ENCODE measurements at regions not wholly inside any gene's neighbourhood (a gene's known extent, or its start where the extent isn't known, plus 50 kb on each side); places are given as distances from the start of the nearest gene placed in this dataset.

DNA sequence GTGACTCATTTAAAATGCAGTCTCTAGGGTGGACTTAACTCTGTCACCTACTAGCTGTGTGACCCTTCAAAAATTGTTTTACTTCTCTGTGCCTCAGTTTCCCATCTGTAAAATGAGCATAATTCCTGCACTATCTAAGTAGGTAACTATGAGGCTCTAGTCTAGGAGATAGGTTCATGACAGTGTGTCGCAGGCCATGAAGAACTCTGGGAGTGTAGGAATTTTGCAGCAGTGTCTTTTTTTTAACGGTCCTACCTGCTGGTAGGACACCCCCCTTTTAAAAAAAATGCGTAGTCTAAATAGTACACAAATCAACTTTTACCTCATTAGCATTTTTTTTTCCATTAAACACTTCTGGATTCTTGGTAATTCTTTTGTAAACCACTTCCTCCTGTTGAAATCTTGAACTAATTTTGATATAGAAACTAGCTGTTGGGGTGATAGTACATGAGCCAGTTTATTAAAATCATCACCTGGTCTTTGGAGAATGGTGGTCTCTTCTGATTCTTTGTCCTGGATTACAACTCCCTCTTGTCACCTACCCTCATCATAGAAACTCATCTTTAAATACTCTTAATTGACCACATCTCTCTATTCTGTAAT, 86.0 kb upstream of the SLC38A2 start:
- Histone ChIP-seq H3K27ac (ENCODE audit: low read depth in 2 of 2, low read length in 2 of 2) (no peak overlapping the region), H3K36me3 (ENCODE audit: control insufficient read depth in 2 of 2, insufficient read depth in 2 of 2, low read length in 2 of 2) (no peaks in the 10 kb centered on the region), H3K9me3 (ENCODE audit: control insufficient read depth in 2 of 2, low read length in 2 of 2) (no peaks in the 10 kb centered on the region), H3K4me3 (ENCODE audit: low read length in 2 of 2) (no peak overlapping the region), H3K4me1 (ENCODE audit: control insufficient read depth in 2 of 2, insufficient read depth in 2 of 2, low read length in 2 of 2) (peaks cover 4 to 6% of the 10 kb centered on the region in 2 donors), H3K9ac (ENCODE audit: low read depth in 1 of 2, low read length in 2 of 2) (no peak overlapping the region), H3K27me3 (ENCODE audit: control insufficient read depth in 2 of 2, insufficient read depth in 2 of 2, low read length in 2 of 2) (no peaks in the 10 kb centered on the region)

GRCh38 chr12:46457958-46458357, 85.4 kb upstream of the SLC38A2 start:
- H3K36me3 ChIP-seq (ENCODE audit: control insufficient read depth in 2 of 2, insufficient read depth in 2 of 2, low read length in 2 of 2) = no peaks in the 10 kb centered on the region
- H3K9ac ChIP-seq (ENCODE audit: low read depth in 1 of 2, low read length in 2 of 2) = no peak overlapping the region
- H3K4me1 ChIP-seq (ENCODE audit: control insufficient read depth in 2 of 2, insufficient read depth in 2 of 2, low read length in 2 of 2) = peaks cover 4 to 6% of the 10 kb centered on the region in 2 donors
- H3K27me3 ChIP-seq (ENCODE audit: control insufficient read depth in 2 of 2, insufficient read depth in 2 of 2, low read length in 2 of 2) = no peaks in the 10 kb centered on the region
- H3K9me3 ChIP-seq (ENCODE audit: control insufficient read depth in 2 of 2, low read length in 2 of 2) = no peaks in the 10 kb centered on the region
- H3K27ac ChIP-seq (ENCODE audit: low read depth in 2 of 2, low read length in 2 of 2) = no peak overlapping the region
- no peak overlapping the region for H3K4me3 ChIP-seq (ENCODE audit: low read length in 2 of 2)

DNA sequence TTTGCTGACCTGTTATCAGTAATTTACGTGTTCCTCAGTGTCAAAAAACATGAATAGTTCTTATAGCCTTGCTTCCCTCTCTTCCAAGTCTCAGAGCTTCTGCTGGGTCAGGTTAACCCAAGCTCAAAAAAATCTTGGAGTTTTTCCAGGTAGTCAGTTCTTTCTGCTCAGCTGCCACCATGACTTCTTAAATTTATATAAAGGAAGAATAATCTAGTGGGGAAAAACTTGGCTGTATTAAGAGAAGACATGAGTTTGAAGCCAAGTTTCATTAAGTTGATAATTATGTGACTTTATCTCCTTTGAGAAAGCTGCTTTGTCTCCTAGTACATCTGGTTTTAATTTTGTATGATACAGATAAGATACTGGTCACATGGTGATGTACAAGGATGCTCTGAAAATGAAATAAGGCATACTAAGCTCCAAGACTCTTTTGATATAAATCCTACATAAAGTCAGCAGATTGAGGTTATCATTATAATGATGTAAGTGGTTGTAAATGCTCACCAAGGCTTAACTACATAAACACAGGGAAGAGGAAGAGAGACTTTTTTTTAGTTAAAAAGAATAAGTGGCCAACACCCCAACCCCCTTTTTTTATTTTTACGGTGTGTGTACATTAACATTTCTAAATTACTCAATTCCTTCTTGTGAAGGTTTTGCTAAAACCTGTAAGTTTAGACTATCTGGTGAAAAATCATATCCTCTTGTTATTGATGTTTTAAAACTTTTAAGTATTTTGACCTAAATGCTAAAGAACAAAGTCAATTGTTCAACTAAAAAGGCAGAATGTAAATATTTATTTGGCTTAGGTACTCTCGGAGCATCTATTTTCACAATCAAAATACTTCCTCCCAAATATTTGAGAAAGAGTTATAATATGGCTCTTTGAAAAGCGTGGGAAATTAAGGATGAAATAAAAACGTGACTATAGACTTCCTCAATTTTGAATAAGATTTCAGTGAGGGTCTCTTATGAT, 84.1 kb upstream of the SLC38A2 start:
- Histone ChIP-seq H3K9ac (ENCODE audit: low read depth in 1 of 2, low read length in 2 of 2) (no peak overlapping the region), H3K27ac (ENCODE audit: low read depth in 2 of 2, low read length in 2 of 2) (no peak overlapping the region), H3K36me3 (ENCODE audit: control insufficient read depth in 2 of 2, insufficient read depth in 2 of 2, low read length in 2 of 2) (no peaks in the 10 kb centered on the region), H3K4me3 (ENCODE audit: low read length in 2 of 2) (no peak overlapping the region), H3K4me1 (ENCODE audit: control insufficient read depth in 2 of 2, insufficient read depth in 2 of 2, low read length in 2 of 2) (peaks cover 1 to 6% of the 10 kb centered on the region in 2 donors), H3K27me3 (ENCODE audit: control insufficient read depth in 2 of 2, insufficient read depth in 2 of 2, low read length in 2 of 2) (no peaks in the 10 kb centered on the region), H3K9me3 (ENCODE audit: control insufficient read depth in 2 of 2, low read length in 2 of 2) (no peaks in the 10 kb centered on the region)

GRCh38 chr12:46455648-46456352, 83.2 kb upstream of the SLC38A2 start:
- Histone ChIP-seq H3K4me1 (ENCODE audit: control insufficient read depth in 2 of 2, insufficient read depth in 2 of 2, low read length in 2 of 2) (peaks cover 0 to 6% of the 10 kb centered on the region in 2 donors), H3K27ac (ENCODE audit: low read depth in 2 of 2, low read length in 2 of 2) (no peak overlapping the region), H3K9me3 (ENCODE audit: control insufficient read depth in 2 of 2, low read length in 2 of 2) (no peaks in the 10 kb centered on the region), H3K4me3 (ENCODE audit: low read length in 2 of 2) (no peak overlapping the region), H3K27me3 (ENCODE audit: control insufficient read depth in 2 of 2, insufficient read depth in 2 of 2, low read length in 2 of 2) (no peaks in the 10 kb centered on the region), H3K36me3 (ENCODE audit: control insufficient read depth in 2 of 2, insufficient read depth in 2 of 2, low read length in 2 of 2) (no peaks in the 10 kb centered on the region), H3K9ac (ENCODE audit: low read depth in 1 of 2, low read length in 2 of 2) (no peak overlapping the region)

GRCh38 chr12:46454981-46455380, 82.4 kb upstream of the SLC38A2 start:
- H3K27ac ChIP-seq (ENCODE audit: low read depth in 2 of 2, low read length in 2 of 2) = no peak overlapping the region

GRCh38 chr12:46453428-46453827, 80.9 kb upstream of the SLC38A2 start:
- Histone ChIP-seq H3K4me3 (ENCODE audit: low read length in 2 of 2) (no peak overlapping the region), H3K27me3 (ENCODE audit: control insufficient read depth in 2 of 2, insufficient read depth in 2 of 2, low read length in 2 of 2) (no peaks in the 10 kb centered on the region), H3K9me3 (ENCODE audit: control insufficient read depth in 2 of 2, low read length in 2 of 2) (no peaks in the 10 kb centered on the region), H3K27ac (ENCODE audit: low read depth in 2 of 2, low read length in 2 of 2) (no peak overlapping the region), H3K9ac (ENCODE audit: low read depth in 1 of 2, low read length in 2 of 2) (no peak overlapping the region), H3K36me3 (ENCODE audit: control insufficient read depth in 2 of 2, insufficient read depth in 2 of 2, low read length in 2 of 2) (no peaks in the 10 kb centered on the region), H3K4me1 (ENCODE audit: control insufficient read depth in 2 of 2, insufficient read depth in 2 of 2, low read length in 2 of 2) (no peaks in the 10 kb centered on the region)

More at GRCh38 chr12:46454981-46455380, 82.4 kb upstream of the SLC38A2 start:
- Histone ChIP-seq H3K36me3 (ENCODE audit: control insufficient read depth in 2 of 2, insufficient read depth in 2 of 2, low read length in 2 of 2) (no peaks in the 10 kb centered on the region), H3K9me3 (ENCODE audit: control insufficient read depth in 2 of 2, low read length in 2 of 2) (no peaks in the 10 kb centered on the region), H3K9ac (ENCODE audit: low read depth in 1 of 2, low read length in 2 of 2) (no peak overlapping the region), H3K27me3 (ENCODE audit: control insufficient read depth in 2 of 2, insufficient read depth in 2 of 2, low read length in 2 of 2) (no peaks in the 10 kb centered on the region), H3K4me3 (ENCODE audit: low read length in 2 of 2) (no peak overlapping the region), H3K4me1 (ENCODE audit: control insufficient read depth in 2 of 2, insufficient read depth in 2 of 2, low read length in 2 of 2) (peaks cover 0 to 2% of the 10 kb centered on the region in 2 donors)

DNA sequence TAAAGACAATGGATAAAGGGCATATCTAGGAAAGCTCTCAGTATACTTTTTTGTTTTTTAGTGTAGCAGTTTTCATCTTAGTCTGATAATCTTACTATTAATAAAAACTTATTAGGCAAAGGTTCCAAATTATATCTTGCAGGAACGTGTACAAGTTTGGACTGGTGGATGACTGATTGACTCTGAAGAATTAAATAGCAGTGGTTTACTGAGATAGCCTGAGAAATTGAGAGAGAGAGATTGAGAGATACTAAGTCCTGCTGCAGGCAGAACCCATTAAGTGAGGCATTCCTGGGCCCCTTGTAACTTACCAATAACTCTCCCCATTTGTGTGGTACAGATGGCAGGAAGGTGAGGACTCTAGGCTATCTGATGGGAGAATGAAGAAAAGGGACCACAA, 80.2 kb upstream of the SLC38A2 start:
- Histone ChIP-seq H3K4me1 (ENCODE audit: control insufficient read depth in 2 of 2, insufficient read depth in 2 of 2, low read length in 2 of 2) (no peaks in the 10 kb centered on the region), H3K9ac (ENCODE audit: low read depth in 1 of 2, low read length in 2 of 2) (no peak overlapping the region), H3K27ac (ENCODE audit: low read depth in 2 of 2, low read length in 2 of 2) (no peak overlapping the region), H3K4me3 (ENCODE audit: low read length in 2 of 2) (no peak overlapping the region), H3K36me3 (ENCODE audit: control insufficient read depth in 2 of 2, insufficient read depth in 2 of 2, low read length in 2 of 2) (no peaks in the 10 kb centered on the region), H3K27me3 (ENCODE audit: control insufficient read depth in 2 of 2, insufficient read depth in 2 of 2, low read length in 2 of 2) (no peaks in the 10 kb centered on the region), H3K9me3 (ENCODE audit: control insufficient read depth in 2 of 2, low read length in 2 of 2) (no peaks in the 10 kb centered on the region)

- H3K9ac ChIP-seq (ENCODE audit: low read depth in 1 of 2, low read length in 2 of 2) = no peak overlapping the region
- H3K4me3 ChIP-seq (ENCODE audit: low read length in 2 of 2) = no peak overlapping the region
- no peaks in the 10 kb centered on the region for H3K4me1 ChIP-seq (ENCODE audit: control insufficient read depth in 2 of 2, insufficient read depth in 2 of 2, low read length in 2 of 2)
- no peak overlapping the region for H3K27ac ChIP-seq (ENCODE audit: low read depth in 2 of 2, low read length in 2 of 2)
- no peaks in the 10 kb centered on the region for H3K9me3 ChIP-seq (ENCODE audit: control insufficient read depth in 2 of 2, low read length in 2 of 2)
- no peaks in the 10 kb centered on the region for H3K36me3 ChIP-seq (ENCODE audit: control insufficient read depth in 2 of 2, insufficient read depth in 2 of 2, low read length in 2 of 2)
- no peaks in the 10 kb centered on the region for H3K27me3 ChIP-seq (ENCODE audit: control insufficient read depth in 2 of 2, insufficient read depth in 2 of 2, low read length in 2 of 2)
These were observed 79.6 kb upstream of the SLC38A2 start for GRCh38 chr12:46452061-46452615.

GRCh38 chr12:46451276-46452021, 78.9 kb upstream of the SLC38A2 start:
- Histone ChIP-seq H3K9ac (ENCODE audit: low read depth in 1 of 2, low read length in 2 of 2) (no peak overlapping the region), H3K4me1 (ENCODE audit: control insufficient read depth in 2 of 2, insufficient read depth in 2 of 2, low read length in 2 of 2) (no peaks in the 10 kb centered on the region), H3K9me3 (ENCODE audit: control insufficient read depth in 2 of 2, low read length in 2 of 2) (no peaks in the 10 kb centered on the region), H3K36me3 (ENCODE audit: control insufficient read depth in 2 of 2, insufficient read depth in 2 of 2, low read length in 2 of 2) (no peaks in the 10 kb centered on the region), H3K4me3 (ENCODE audit: low read length in 2 of 2) (no peak overlapping the region), H3K27me3 (ENCODE audit: control insufficient read depth in 2 of 2, insufficient read depth in 2 of 2, low read length in 2 of 2) (no peaks in the 10 kb centered on the region), H3K27ac (ENCODE audit: low read depth in 2 of 2, low read length in 2 of 2) (no peak overlapping the region)

Measured in mucosa of rectum (tissue), 2 donors.